B cell (primary cell): ENCODE measurements at regions not wholly inside any gene's neighbourhood (a gene's known extent, or its start where the extent isn't known, plus 50 kb on each side); places are given as distances from the start of the nearest gene placed in this dataset.

Experiments used
- ATAC-seq: fragments of 200-7000 bp; cut with Tn5 transposase; one replicate; pipeline ENCODE4 v1.10.0; 2021; ENCODE audit warnings: low read depth, mild to moderate bottlenecking, moderate number of reproducible peaks, moderate library complexity
- CTCF ChIA-PET: fragments of 350-600 bp; sonication (Branson Sonifier 250); formaldehyde crosslinking; loops from one replicate; lab custom pipeline; 2021; ENCODE audit warnings: antibody characterized with exemption, inconsistent platforms; lab: Charles Lee
- POLR2A ChIA-PET: fragments of 350-600 bp; sonication (Branson Sonifier 250); formaldehyde crosslinking; loops from one replicate; lab custom pipeline; 2021; ENCODE audit warnings: antibody characterized with exemption; lab: Charles Lee
- DNase-seq: peaks from one replicate; pipeline ENCODE4 v3.0.0; 2013
- H2AFZ ChIP-seq: 2 replicates; pipeline ENCODE4 v1.6.1; 2012; ENCODE audit warnings: mild to moderate bottlenecking, low read depth, low read length; ENCODE audit not compliant: insufficient read depth, poor library complexity, severe bottlenecking
- H3K27ac ChIP-seq, 2 donors: 1 replicate in 1 of 2; 2 replicates in 1 of 2; pipeline ENCODE4 v1.5.1; 2012 to 2013; ENCODE audit warnings: low read length in 2 of 2, mild to moderate bottlenecking in 2 of 2, moderate library complexity in 1 of 2
- H3K27me3 ChIP-seq, 4 experiments: fragments of 200-600 bp in 1 of 4; sonication (generic) in 1 of 4; replicated peaks in 1 of 4; 1 replicate in 2 of 4; 2 replicates in 2 of 4; pipeline versions ENCODE4 v1.6.1 to v1.7.0; 2013 to 2016; ENCODE audit warnings: low read length in 3 of 4, mild to moderate bottlenecking in 2 of 4, mixed read lengths in 1 of 4, moderate library complexity in 1 of 4; ENCODE audit not compliant: insufficient read depth in 4 of 4, control insufficient read depth in 3 of 4; ENCODE audit errors: control extremely low read depth in 1 of 4
- H3K36me3 ChIP-seq, 2 experiments: replicated peaks in 1 of 2; 1 replicate in 1 of 2; 2 replicates in 1 of 2; pipeline versions ENCODE4 v1.6.1 to v1.7.1; 2013; ENCODE audit warnings: low read length in 1 of 2; ENCODE audit not compliant: insufficient read depth in 2 of 2, control insufficient read depth in 1 of 2; ENCODE audit errors: control extremely low read depth in 1 of 2, extremely low read depth in 1 of 2
- H3K4me1 ChIP-seq, 2 donors: fragments of 200-600 bp in 1 of 2; sonication (generic) in 1 of 2; 1 replicate in 1 of 2; 2 replicates in 1 of 2; pipeline versions ENCODE4 v1.5.1 to v1.6.1; 2013 to 2017; ENCODE audit warnings: low read length in 2 of 2; ENCODE audit not compliant: control insufficient read depth in 2 of 2, insufficient read depth in 2 of 2
- H3K4me2 ChIP-seq: replicated peaks from 2 replicates; pipeline ENCODE3; 2012; ENCODE audit warnings: mild to moderate bottlenecking, low read depth, low read length; ENCODE audit not compliant: poor library complexity, severe bottlenecking
- H3K4me3 ChIP-seq, 5 experiments: fragments of 200-600 bp in 1 of 5; sonication (generic) in 1 of 5; 1 replicate in 3 of 5; 2 replicates in 2 of 5; pipeline versions ENCODE4 v1.5.1 to v1.7.0; 2011 to 2016; ENCODE audit warnings: low read length in 4 of 5, mild to moderate bottlenecking in 4 of 5, low read depth in 2 of 5, control low read depth in 1 of 5, moderate library complexity in 1 of 5; ENCODE audit not compliant: insufficient read depth in 1 of 5; ENCODE audit errors: control extremely low read depth in 1 of 5, extremely low read depth in 1 of 5
- H3K79me2 ChIP-seq: fragments of 200-600 bp; sonication (generic); one replicate; pipeline ENCODE4 v1.6.0; 2016; ENCODE audit warnings: low read length; ENCODE audit not compliant: control insufficient read depth, insufficient read depth
- H3K9ac ChIP-seq: fragments of 200-600 bp; sonication (generic); 2 replicates; pipeline ENCODE4 v1.6.1; 2017; ENCODE audit warnings: mild to moderate bottlenecking, low read length, moderate library complexity
- H3K9me3 ChIP-seq, 3 donors: one replicate each; pipeline versions ENCODE4 v1.6.1 to v1.7.1; 2013; ENCODE audit warnings: low read length in 2 of 3; ENCODE audit not compliant: control insufficient read depth in 2 of 3, insufficient read depth in 1 of 3; ENCODE audit errors: control extremely low read depth in 1 of 3
- H4K20me1 ChIP-seq: 2 replicates; pipeline ENCODE4 v1.6.0; 2012; ENCODE audit warnings: mild to moderate bottlenecking, low read length; ENCODE audit not compliant: insufficient read depth, control insufficient read depth, poor library complexity, severe bottlenecking
- H3K27ac Mint-ChIP-seq: one replicate; pipeline ENCODE4 v1.8.0; 2021; ENCODE audit warnings: mixed read lengths
- H3K27me3 Mint-ChIP-seq: one replicate; pipeline ENCODE4 v1.8.0; 2021; ENCODE audit warnings: mixed read lengths
- H3K4me1 Mint-ChIP-seq: one replicate; pipeline ENCODE4 v1.8.0; 2021; ENCODE audit warnings: mixed read lengths
- H3K4me3 Mint-ChIP-seq: one replicate; pipeline ENCODE4 v1.8.0; 2021; ENCODE audit warnings: mixed read lengths
- H3K9me3 Mint-ChIP-seq: one replicate; pipeline ENCODE4 v1.8.0; 2022; ENCODE audit warnings: mixed read lengths; ENCODE audit not compliant: insufficient read depth
- EZH2 ChIP-seq: IDR thresholded peaks from 2 replicates; pipeline ENCODE4 v1.6.1; 2012; ENCODE audit warnings: borderline replicate concordance, low read depth, mild to moderate bottlenecking, moderate library complexity, low read length; ENCODE audit not compliant: insufficient read depth, poor library complexity, severe bottlenecking
- WGBS: methylation state at CpG from one replicate; pipeline ENCODE4 v1.1.5; 2013; ENCODE audit warnings: missing lambda C conversion rate; ENCODE audit not compliant: insufficient coverage; 5-methylcytosine and 5-hydroxymethylcytosine counted together
- intact Hi-C: fragments of 100-400 bp; cut with micrococcal nuclease; formaldehyde crosslinking; loops from one replicate; pipeline ENCODE4 v1.10.0; 2022
- TF ChIP-seq, protein P1 (sequence below): fragments of 200-600 bp; IDR thresholded peaks from one replicate; pipeline ENCODE4 v1.8.0; 2022; ENCODE audit warnings: antibody characterized with exemption, mild to moderate bottlenecking

DNA sequence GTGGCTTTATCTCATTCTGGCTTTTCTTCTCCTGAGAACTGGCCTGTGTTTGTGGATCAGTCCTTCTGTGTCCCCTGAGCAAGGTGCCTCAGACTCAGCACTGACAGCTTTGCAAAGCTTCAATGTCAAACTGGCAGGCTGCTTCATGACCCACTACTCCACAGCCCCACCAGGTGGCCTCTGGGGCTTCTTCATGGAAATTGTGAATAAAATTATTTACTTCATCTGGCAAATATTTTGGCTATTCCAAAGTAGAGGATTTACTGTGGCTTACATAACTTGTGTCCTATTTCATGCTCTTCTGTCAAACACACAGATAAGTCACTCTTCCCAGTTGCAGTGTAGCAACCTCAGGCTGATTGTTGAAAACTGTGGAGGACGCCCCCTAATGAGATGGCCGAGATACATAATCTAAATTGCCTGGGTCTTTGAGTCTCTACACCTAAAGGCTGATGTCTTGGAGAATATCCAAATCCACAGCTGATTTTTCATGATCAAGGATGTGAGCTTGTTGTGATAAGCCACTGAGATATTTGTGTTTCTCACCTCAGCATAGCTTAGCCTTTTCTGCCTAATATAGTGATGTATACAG lies 721.9 kb upstream of the SLC10A2 start:
- no peaks in the 10 kb centered on the region for H3K27me3 ChIP-seq
- 86% methylated on average over 2 of the region's 2 CpGs for WGBS
- POLR2A ChIA-PET = no interaction called here
- intact Hi-C loops = no loop called here
- DNase-seq (no peak), ATAC-seq (no peak)
- no peaks in the 10 kb centered on the region for H3K79me2 ChIP-seq
- Mint-ChIP-seq H3K4me1 (no peaks in the 10 kb centered on the region), H3K4me3 (no peak overlapping the region), H3K27ac (no peak overlapping the region), H3K27me3 (no peaks in the 10 kb centered on the region), H3K9me3 (no peaks in the 10 kb centered on the region)
- H3K4me2 ChIP-seq = no peak overlapping the region
- CTCF ChIA-PET = no interaction called here
- no peaks in the 10 kb centered on the region for H3K36me3 ChIP-seq
- H3K27ac ChIP-seq = no peak overlapping the region
- no peak overlapping the region for H2AFZ ChIP-seq
- H3K9me3 ChIP-seq = peaks cover 0 to 10% (median 0%) of the 10 kb centered on the region in 3 donors
- TF ChIP-seq EZH2 = no peak
- TF ChIP-seq, protein P1, sequence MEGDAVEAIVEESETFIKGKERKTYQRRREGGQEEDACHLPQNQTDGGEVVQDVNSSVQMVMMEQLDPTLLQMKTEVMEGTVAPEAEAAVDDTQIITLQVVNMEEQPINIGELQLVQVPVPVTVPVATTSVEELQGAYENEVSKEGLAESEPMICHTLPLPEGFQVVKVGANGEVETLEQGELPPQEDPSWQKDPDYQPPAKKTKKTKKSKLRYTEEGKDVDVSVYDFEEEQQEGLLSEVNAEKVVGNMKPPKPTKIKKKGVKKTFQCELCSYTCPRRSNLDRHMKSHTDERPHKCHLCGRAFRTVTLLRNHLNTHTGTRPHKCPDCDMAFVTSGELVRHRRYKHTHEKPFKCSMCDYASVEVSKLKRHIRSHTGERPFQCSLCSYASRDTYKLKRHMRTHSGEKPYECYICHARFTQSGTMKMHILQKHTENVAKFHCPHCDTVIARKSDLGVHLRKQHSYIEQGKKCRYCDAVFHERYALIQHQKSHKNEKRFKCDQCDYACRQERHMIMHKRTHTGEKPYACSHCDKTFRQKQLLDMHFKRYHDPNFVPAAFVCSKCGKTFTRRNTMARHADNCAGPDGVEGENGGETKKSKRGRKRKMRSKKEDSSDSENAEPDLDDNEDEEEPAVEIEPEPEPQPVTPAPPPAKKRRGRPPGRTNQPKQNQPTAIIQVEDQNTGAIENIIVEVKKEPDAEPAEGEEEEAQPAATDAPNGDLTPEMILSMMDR = no peak
- H4K20me1 ChIP-seq = no peaks in the 10 kb centered on the region
- no peak overlapping the region for H3K4me3 ChIP-seq
- no peaks in the 10 kb centered on the region for H3K4me1 ChIP-seq
- no peak overlapping the region for H3K9ac ChIP-seq

DNA sequence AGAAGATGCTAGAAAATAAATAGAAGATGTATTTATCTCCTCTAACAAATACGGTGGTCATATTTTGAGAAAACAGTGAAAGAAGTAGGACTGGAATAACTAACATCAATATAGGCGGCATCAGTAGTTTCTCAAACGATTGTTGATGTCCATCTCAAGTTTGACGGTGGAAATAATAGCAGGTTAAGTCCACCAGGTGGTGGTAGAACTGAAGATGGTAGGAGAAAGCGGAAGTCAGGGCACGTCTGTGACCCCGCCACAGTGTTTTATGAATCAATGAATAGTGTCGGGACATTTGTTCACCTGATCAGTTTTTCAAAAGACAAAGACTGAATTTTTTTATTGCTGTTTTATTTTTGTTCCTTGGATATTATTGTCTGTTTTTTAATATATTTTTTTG lies 706.4 kb upstream of the SLC10A2 start:
- Histone ChIP-seq H3K4me2 (no peak overlapping the region), H3K4me1 (no peaks in the 10 kb centered on the region), H3K9ac (no peak overlapping the region), H2AFZ (no peak overlapping the region), H4K20me1 (no peaks in the 10 kb centered on the region), H3K27ac (no peak overlapping the region), H3K4me3 (no peak overlapping the region), H3K9me3 (peaks cover 0 to 1% (median 0%) of the 10 kb centered on the region in 3 donors), H3K36me3 (no peaks in the 10 kb centered on the region), H3K79me2 (no peaks in the 10 kb centered on the region), H3K27me3 (no peaks in the 10 kb centered on the region)
- H3K4me3 Mint-ChIP-seq = no peak overlapping the region
- no peak for TF ChIP-seq EZH2
- TF ChIP-seq, protein P1 = no peak
- 90% methylated on average over 5 of the region's 8 CpGs for WGBS
- CTCF ChIA-PET = no interaction called here
- DNase-seq = no peak
- intact Hi-C loops = no loop called here
- no peaks in the 10 kb centered on the region for H3K27me3 Mint-ChIP-seq
- POLR2A ChIA-PET = no interaction called here
- no peak overlapping the region for H3K27ac Mint-ChIP-seq
- H3K9me3 Mint-ChIP-seq = no peaks in the 10 kb centered on the region
- no peak for ATAC-seq
- H3K4me1 Mint-ChIP-seq = no peaks in the 10 kb centered on the region
